ENCODE measurements at regions not wholly inside any gene's neighbourhood (a gene's known extent, or its start where the extent isn't known, plus 50 kb on each side); places are given as distances from the start of the nearest gene placed in this dataset.
"Not testable (repeated sequence)": the region's sequence is repeated elsewhere in the genome, so short reads cannot be mapped to it uniquely, and the experiment has no call there.

DNA sequence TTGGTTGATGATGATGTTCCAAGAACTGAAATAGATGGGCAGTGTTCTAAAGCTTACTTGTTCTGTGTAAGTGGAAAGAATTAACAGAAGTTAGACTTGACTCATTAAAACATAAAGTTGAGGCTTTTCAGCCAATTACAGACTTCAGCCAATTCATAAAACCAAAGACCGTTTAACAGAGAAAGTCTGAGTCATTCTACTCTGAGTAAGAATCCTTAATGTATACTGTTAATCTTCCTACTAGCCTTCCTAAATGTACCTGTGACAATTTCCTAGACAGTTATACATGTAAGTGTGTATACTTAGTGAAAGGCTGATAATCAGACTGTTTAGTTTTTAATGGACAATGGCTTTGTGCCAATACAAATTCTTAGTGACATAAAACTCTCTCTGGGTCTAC lies 681.0 kb downstream of the RPL10L start:
- DNase-seq = no peak

DNA sequence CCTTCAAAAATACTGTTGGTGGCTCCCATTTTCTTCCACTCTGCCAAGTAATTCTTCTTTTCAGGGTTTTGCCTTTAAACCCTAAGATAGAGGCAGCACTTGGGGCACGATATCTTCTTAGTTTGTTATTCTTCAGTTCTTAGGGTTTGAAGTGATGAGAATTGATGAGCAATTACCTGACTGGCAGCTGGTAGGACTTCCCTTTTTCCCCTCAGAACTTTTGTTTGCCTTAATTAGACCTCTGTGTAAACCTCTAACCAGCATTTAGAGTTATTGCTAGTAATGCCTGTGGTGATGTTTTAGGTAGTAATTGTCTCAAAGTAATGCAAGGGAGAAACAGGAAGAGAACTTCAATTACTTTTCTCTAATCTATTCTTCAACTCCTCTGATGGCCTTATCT lies 683.5 kb downstream of the RPL10L start:
- DNase-seq = no peak

- no peak for DNase-seq
Observed at GRCh38 chr14:45949479-45949878, 696.5 kb upstream of the MIS18BP1 start.

- peak; percentile 2 for DNase-seq
Observed at GRCh38 chr14:45947830-45948229, 694.8 kb upstream of the MIS18BP1 start.

DNA sequence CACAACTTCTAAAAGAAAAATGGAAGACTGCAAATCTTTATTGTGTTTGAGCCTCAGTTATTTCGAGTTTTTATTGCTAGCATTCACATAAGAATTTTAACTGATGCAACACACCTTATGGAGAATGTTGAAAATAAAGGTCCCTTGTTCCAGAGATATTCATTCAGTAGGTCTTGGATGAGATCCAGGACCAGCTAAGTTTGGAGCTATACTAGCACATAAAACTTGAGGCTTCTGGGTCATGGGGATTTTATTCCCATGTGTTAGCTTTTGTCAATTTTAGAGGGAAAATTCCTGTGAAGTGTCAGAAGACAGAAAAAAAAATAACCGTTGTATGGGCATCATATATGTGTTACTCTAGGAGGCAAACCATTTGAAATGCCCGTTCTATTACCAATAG lies 693.2 kb upstream of the MIS18BP1 start:
- DNase-seq = no peak

- DNase-seq = no peak
Observed at GRCh38 chr14:45940318-45940717, 687.3 kb upstream of the MIS18BP1 start.

DNA sequence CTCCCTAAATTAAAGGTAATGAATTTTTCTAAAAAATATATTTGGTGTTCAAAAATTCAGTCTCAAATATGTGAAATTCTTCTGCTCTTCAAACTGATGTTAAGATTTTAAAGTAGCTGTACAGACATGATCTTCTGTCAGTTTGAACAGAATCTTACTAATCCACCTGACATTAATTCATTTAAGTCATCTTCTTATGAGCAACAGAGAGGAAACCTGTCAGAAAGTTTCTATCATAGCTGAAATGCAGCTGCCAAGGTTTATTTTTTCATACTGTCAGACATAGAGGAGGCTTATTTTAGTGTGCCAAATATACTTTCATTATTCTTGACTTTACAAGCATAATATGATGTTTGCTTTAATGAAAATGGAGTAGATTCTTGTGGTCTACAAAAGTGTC lies 686.6 kb upstream of the MIS18BP1 start:
- no peak for DNase-seq

DNA sequence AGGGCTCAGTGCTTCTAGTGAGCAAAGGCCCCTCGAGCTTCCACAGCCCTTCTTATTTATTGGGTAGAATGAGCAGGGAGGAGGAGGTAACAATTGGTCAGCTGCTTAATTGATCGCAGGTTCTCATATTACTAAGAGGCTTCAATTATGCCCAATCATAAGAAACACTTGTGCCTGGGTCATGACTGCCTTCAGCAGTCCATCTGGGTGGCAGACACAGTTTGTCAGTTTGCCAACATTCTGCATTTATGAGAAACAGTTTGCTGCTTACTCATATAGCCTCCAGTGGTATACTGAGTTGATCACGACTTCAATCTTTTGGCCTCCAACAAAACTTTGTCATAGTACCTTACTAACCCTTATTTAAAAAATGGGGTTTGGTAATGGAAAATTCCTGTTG lies 667.0 kb upstream of the MIS18BP1 start:
- not testable (repeated sequence) for DNase-seq

- DNase-seq = no peak
Observed at GRCh38 chr14:45916340-45916953, 663.4 kb upstream of the MIS18BP1 start.

DNA sequence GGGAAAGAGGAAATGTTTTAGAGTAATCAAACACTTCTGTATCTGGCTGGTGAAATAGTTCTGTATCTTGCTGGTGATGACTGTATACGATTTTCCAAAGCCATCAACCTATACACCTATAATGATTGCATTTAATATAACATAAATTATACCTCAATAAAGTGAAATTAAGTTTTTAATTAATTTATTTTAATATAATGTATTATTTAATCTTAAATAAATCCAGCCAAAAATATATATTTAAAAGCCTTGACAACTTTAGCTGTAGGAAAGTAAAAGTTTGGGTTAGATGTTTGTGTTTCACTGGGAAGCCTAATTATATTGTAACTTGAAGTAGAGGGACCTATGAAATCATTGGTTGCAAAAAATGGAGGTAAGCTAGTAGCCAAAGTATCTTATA lies 654.8 kb upstream of the MIS18BP1 start:
- DNase-seq = no peak

- DNase-seq = no peak
Observed at GRCh38 chr14:45906257-45906656, 653.3 kb upstream of the MIS18BP1 start.

- no peak for DNase-seq
Observed at GRCh38 chr14:45905672-45906071, 652.7 kb upstream of the MIS18BP1 start.

DNA sequence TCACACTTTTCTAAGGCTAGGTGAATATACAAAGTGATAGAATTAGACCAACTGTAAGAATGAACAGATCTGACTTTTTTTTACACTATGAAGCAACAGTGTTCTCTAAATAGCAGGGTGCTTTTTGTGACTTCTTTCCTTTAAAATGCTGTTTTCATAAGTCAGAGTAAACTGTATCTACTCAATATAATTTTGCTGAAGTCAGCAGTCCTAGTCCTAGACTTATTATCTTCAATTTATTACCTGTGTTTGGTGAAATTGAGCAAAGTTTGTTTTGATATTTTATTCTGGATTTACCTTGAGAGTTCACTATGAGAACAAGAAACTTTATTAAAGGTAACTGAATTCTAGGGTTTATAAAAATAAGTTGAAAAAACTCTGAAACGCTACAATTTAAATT lies 651.3 kb upstream of the MIS18BP1 start:
- no peak for DNase-seq

DNA sequence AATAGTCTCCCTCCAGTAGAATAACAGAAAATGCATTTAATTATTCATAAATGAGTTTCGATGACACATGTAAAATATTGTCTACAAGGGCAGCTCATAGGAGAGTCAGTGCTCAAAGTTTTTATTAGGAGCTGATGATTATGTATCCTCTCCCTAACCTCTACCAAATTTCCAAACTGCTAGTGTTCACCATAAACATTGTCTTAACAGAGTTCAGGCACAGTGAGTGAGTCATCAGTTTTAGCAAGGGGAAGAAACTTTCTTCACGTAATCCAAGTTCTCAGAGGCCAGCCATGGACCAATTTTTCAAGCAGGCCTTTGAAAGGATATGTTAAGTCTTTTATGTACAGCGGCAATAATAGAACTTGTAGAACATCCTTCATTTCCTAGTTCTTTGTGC lies 649.2 kb upstream of the MIS18BP1 start:
- no peak for DNase-seq

- no peak for DNase-seq
Observed at GRCh38 chr14:45897439-45897838, 644.4 kb upstream of the MIS18BP1 start.

DNA sequence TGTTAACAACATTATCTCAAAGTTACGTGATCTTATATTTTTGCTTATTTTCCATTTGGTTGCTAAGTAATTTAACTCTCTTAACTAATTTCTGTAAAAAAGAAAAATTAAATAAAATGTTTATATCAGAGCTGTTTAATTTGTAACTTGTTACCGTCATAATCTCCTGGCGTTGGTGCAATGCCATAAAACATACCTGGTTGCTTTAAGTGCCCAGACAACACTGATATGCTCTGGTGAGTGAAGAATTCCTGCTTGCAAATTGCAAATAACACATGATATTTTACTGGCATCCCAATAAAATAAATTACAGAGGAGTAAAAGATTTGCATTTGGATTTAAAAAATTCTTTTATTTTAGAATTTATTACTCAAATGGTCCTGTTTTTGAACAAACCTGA lies 640.1 kb upstream of the MIS18BP1 start:
- DNase-seq = no peak

DNA sequence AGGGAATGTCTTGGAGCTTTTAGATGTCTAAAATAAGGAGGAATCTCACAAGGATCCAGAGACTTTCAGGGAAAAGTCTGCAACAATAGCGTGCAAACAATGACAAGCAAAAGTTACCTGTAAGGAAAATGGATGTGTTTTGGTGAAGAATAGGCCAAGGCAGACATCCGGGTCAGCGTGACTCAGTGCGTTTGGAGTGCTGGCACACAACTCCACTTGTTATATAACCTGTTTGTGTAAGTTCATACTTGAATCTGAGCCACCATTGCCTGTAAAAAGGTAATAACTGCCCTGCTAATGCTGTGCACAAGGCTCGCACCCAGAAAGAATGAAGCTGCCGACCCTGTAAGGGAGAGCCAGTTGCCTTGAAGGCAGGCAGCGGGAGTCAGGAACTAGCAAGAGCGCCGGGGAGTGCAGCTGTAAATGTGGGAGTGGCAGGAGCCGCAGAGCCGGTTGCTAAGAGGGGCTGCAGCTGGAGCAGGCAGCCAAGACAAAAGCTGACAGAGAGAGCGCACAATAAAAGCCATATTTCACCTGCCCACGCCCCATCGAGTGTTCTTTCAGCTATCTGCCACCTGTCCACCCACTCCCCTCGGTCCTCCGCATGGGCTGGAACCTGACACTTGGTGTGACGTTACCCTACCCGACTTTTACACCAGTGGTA lies 638.5 kb upstream of the MIS18BP1 start:
- DNase-seq = peak; percentile 92

GRCh38 chr14:45888766-45889285 lies 635.8 kb upstream of the MIS18BP1 start:
- DNase-seq = not testable (repeated sequence)

DNA sequence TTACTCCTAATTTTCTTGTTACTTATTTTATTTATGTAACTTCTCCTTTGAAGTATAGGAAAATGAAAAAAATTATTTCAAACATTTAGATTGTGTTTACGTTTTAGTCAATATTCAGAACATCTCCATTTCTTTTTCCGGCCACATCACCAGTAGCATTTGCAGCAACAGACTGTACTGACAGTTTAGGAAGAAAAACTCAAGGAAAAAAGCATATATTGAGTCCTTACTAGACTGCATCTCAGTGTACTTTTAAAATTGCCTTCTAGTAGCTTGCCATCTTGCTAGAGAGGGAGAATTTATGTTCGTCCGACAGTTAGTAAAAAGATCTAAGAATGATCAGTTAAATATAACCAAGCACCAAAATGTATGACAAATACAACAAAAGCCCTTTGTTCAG lies 625.0 kb upstream of the MIS18BP1 start:
- DNase-seq = no peak

- DNase-seq = no peak
Observed at GRCh38 chr14:45868863-45869262, 615.9 kb upstream of the MIS18BP1 start.

- no peak for DNase-seq
Observed at GRCh38 chr14:45868377-45868776, 615.4 kb upstream of the MIS18BP1 start.

DNA sequence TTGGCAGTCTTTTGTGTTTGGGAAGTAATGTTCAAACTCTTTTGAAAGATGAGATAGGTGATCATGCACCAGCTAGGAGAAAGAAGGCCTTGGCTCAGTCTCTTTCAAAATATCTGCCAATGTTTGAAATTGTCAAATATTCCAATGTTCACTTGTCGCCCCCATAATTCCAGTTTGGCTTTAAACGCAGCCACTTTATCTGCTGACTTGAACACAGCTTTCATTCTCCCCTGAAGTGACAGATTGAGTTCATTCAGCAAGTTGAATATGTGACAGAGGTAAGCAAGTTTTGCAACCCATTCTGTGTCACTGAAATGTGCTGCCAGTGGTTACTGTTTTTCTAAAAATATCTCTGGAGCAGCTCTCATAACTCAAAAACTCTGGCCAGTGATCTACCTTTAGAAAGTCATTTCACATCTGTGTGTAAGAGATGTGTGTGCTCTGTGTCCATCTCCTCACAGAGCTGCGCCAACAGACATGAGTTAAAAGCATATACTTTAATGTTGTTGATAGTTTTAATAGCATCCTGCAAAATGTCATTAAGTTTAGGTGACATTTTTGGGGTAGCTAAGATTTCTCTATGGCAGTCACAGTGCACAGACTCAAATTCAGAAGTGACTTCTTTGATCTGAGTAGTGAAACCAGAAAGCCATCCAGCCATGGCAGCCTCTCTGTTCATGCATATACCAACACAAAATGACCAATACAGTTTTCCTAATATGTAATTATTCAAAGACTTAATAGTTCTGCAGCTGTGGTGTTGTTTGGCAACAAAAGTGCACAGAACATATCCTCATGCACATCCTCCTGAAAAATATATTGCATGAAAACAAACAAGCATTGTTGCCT lies 614.3 kb upstream of the MIS18BP1 start:
- DNase-seq = no peak

- DNase-seq = no peak
Observed at GRCh38 chr14:45838597-45838996, 585.6 kb upstream of the MIS18BP1 start.

GRCh38 chr14:45819107-45819506 lies 566.1 kb upstream of the MIS18BP1 start:
- DNase-seq = no peak
